DND-41 (cell line): ENCODE measurements at regions not wholly inside any gene's neighbourhood (a gene's known extent, or its start where the extent isn't known, plus 50 kb on each side); places are given as distances from the start of the nearest gene placed in this dataset.

ENCODE experiments used
- ATAC-seq: fragments of 200-7000 bp; cut with Tn5 transposase; 3 replicates; pipeline ENCODE4 v1.9.1; 2021; ENCODE audit warnings: low read depth; ENCODE audit not compliant: insufficient read depth
- DNase-seq: peaks from one replicate; pipeline ENCODE4 v3.0.0-alpha.2; 2020
- H2AFZ ChIP-seq: 2 replicates; pipeline ENCODE4 v1.6.0; 2012; ENCODE audit warnings: low read depth, low read length
- H3K27ac ChIP-seq: 2 replicates; pipeline ENCODE4 v1.5.1; 2012; ENCODE audit warnings: low read length, inconsistent platforms
- H3K27me3 ChIP-seq: fragments of 200-600 bp; sonication (generic); 2 replicates; pipeline ENCODE4 v1.6.0; 2012; ENCODE audit warnings: low read length, mild to moderate bottlenecking, inconsistent platforms; ENCODE audit not compliant: insufficient read depth, poor library complexity
- H3K36me3 ChIP-seq: 2 replicates; pipeline ENCODE4 v1.5.1; 2012; ENCODE audit warnings: low read length, inconsistent platforms; ENCODE audit not compliant: insufficient read depth
- H3K4me1 ChIP-seq: 2 replicates; pipeline ENCODE4 v1.5.1; 2012; ENCODE audit warnings: mild to moderate bottlenecking, low read length; ENCODE audit not compliant: insufficient read depth
- H3K4me2 ChIP-seq: 2 replicates; pipeline ENCODE4 v1.6.0; 2012; ENCODE audit warnings: mild to moderate bottlenecking, moderate library complexity, low read length, inconsistent platforms; ENCODE audit not compliant: insufficient read depth
- H3K4me3 ChIP-seq, 2 experiments: fragments of 200-600 bp in 1 of 2; shearing (Covaris generic) in 1 of 2; 2 replicates each; pipeline ENCODE4 v1.5.1; 2012 to 2016; ENCODE audit warnings: inconsistent platforms in 2 of 2, low read length in 2 of 2, mild to moderate bottlenecking in 2 of 2, low read depth in 1 of 2, moderate library complexity in 1 of 2
- H3K79me2 ChIP-seq: 2 replicates; pipeline ENCODE4 v1.6.0; 2012; ENCODE audit warnings: low read length, inconsistent platforms; ENCODE audit not compliant: insufficient read depth
- H3K9ac ChIP-seq: 2 replicates; pipeline ENCODE4 v1.6.0; 2012; ENCODE audit warnings: low read depth, mild to moderate bottlenecking, inconsistent platforms, low read length, moderate library complexity
- H3K9me3 ChIP-seq: 2 replicates; pipeline ENCODE4 v1.5.1; 2012; ENCODE audit warnings: low read length, moderate library complexity, mild to moderate bottlenecking, inconsistent platforms; ENCODE audit not compliant: insufficient read depth, severe bottlenecking
- H4K20me1 ChIP-seq: 2 replicates; pipeline ENCODE4 v1.6.0; 2012; ENCODE audit warnings: low read length; ENCODE audit not compliant: insufficient read depth
- EZH2 ChIP-seq: IDR thresholded peaks from 3 replicates; pipeline ENCODE4 v1.6.1; 2012; ENCODE audit warnings: borderline replicate concordance, low read depth, mild to moderate bottlenecking, moderate library complexity, low read length, inconsistent platforms; ENCODE audit not compliant: severe bottlenecking
- TF ChIP-seq, protein P1 (sequence below): IDR thresholded peaks from 2 replicates; pipeline ENCODE4 v1.5.1; 2012; ENCODE audit warnings: borderline replicate concordance, low read length, moderate library complexity, mild to moderate bottlenecking; ENCODE audit not compliant: poor library complexity, severe bottlenecking; ENCODE audit errors: extremely low read depth

DNA sequence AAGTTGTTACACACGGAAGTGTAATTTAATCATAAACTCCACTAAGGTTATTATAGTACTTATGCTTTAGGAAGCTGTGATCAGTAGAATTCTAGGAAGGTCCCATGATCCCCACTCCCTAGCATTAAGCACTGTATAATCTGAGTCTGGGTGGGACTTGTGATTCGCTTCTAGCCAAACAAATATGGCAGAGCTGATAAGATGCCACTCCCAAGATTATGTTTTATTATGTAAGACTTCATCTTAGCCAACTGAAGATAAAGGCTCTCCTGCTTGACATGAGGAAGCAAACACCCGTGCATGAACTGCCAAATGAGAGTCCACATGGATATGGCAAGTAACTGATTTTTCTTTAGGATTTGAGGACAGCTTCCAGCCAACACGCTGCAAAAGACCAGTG, 186.4 kb upstream of the NDST3 start:
- no peaks in the 10 kb centered on the region for H3K4me1 ChIP-seq
- H4K20me1 ChIP-seq: no peaks in the 10 kb centered on the region
- H3K79me2 ChIP-seq: no peaks in the 10 kb centered on the region
- H3K27me3 ChIP-seq: no peaks in the 10 kb centered on the region
- no peak overlapping the region for H3K9ac ChIP-seq
- H3K4me3 ChIP-seq: no peak overlapping the region
- H3K9me3 ChIP-seq: peaks cover 22% of the 10 kb centered on the region
- ATAC-seq: no peak
- H2AFZ ChIP-seq: no peak overlapping the region
- no peak overlapping the region for H3K27ac ChIP-seq
- H3K36me3 ChIP-seq: no peaks in the 10 kb centered on the region
- no peak for TF ChIP-seq EZH2
- TF ChIP-seq, protein P1, sequence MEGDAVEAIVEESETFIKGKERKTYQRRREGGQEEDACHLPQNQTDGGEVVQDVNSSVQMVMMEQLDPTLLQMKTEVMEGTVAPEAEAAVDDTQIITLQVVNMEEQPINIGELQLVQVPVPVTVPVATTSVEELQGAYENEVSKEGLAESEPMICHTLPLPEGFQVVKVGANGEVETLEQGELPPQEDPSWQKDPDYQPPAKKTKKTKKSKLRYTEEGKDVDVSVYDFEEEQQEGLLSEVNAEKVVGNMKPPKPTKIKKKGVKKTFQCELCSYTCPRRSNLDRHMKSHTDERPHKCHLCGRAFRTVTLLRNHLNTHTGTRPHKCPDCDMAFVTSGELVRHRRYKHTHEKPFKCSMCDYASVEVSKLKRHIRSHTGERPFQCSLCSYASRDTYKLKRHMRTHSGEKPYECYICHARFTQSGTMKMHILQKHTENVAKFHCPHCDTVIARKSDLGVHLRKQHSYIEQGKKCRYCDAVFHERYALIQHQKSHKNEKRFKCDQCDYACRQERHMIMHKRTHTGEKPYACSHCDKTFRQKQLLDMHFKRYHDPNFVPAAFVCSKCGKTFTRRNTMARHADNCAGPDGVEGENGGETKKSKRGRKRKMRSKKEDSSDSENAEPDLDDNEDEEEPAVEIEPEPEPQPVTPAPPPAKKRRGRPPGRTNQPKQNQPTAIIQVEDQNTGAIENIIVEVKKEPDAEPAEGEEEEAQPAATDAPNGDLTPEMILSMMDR: no peak
- H3K4me2 ChIP-seq: no peak overlapping the region
- no peak for DNase-seq

DNA sequence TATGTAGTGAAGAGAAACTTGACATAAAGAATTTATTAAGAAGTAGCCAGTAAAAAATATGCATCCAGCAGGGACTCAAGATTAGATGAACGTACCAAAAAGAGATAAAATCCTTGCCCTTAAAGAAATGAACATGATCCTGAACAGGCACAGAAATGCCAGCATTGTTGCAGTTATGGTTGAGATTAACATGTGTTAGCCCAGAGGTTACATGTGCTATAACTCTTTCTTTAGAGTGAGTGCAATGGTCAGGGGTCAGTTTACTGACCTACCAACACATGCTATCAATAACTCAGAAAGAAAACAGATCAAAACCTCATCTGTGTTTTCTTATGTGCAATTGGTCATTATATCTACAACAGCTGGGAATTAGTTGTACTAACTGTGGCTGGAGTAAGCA, 166.1 kb upstream of the NDST3 start:
- Histone ChIP-seq H3K4me2 (no peak overlapping the region), H3K9me3 (no peaks in the 10 kb centered on the region), H3K9ac (no peak overlapping the region), H3K79me2 (no peaks in the 10 kb centered on the region), H2AFZ (no peak overlapping the region; the same call in 1 of the 2 replicates), H3K4me1 (no peaks in the 10 kb centered on the region), H3K4me3 (no peak overlapping the region), H4K20me1 (no peaks in the 10 kb centered on the region), H3K27me3 (no peaks in the 10 kb centered on the region), H3K36me3 (no peaks in the 10 kb centered on the region), H3K27ac (no peak overlapping the region)
- TF ChIP-seq, protein P1: no peak
- no peak for TF ChIP-seq EZH2
- ATAC-seq: no peak
- DNase-seq: no peak

DNA sequence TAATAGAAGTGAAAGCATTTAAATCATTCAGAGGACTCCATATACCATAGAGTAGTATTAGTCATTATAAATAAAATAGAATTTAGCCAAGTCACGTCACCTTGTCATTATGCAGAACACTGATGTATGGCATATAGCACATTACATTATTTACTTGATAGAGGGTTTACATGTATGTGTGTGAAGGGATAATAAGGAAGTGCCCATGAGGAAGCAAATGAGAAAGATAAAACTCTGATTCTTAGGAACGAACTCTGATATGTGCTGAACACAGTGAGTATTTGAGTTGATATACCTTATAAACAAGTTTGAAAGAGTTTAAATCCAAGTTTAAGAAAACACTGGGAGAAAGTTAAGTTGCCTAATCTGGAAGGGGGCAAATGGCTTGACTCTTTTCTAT, 160.5 kb upstream of the NDST3 start:
- H3K9ac ChIP-seq: no peak overlapping the region
- DNase-seq (no peak), ATAC-seq (no peak)
- no peaks in the 10 kb centered on the region for H3K9me3 ChIP-seq
- H3K27ac ChIP-seq: no peak overlapping the region
- H3K4me3 ChIP-seq: no peak overlapping the region
- no peak for TF ChIP-seq EZH2
- TF ChIP-seq, protein P1: no peak
- no peaks in the 10 kb centered on the region for H4K20me1 ChIP-seq
- H3K4me2 ChIP-seq: no peak overlapping the region
- no peaks in the 10 kb centered on the region for H3K79me2 ChIP-seq
- H3K36me3 ChIP-seq: no peaks in the 10 kb centered on the region
- no peaks in the 10 kb centered on the region for H3K4me1 ChIP-seq
- H3K27me3 ChIP-seq: no peaks in the 10 kb centered on the region
- no peak overlapping the region for H2AFZ ChIP-seq

DNA sequence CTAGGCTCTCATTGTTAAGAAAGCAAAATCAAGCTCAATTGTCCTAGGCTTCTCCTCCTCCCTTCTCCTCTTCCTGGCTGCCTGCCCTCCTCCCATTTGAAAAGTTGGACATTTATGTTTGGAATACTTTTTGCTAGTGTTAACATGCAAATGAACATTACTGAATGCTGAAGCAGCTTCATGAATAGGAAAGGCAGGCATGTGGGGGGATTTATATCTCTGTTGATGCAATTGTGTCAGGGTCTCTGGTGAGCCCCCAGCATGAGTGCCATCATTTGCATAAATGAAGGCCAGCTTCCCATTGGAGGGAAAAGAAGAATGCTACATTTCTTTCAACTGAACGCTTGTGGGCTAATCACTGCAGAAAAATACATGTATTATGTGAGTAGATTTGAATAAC, 160.1 kb upstream of the NDST3 start:
- Histone ChIP-seq H3K4me1 (no peaks in the 10 kb centered on the region), H3K27ac (no peak overlapping the region), H3K79me2 (no peaks in the 10 kb centered on the region), H3K9ac (no peak overlapping the region), H3K4me3 (no peak overlapping the region), H2AFZ (no peak overlapping the region), H3K27me3 (no peaks in the 10 kb centered on the region), H3K4me2 (no peak overlapping the region), H3K9me3 (no peaks in the 10 kb centered on the region), H4K20me1 (no peaks in the 10 kb centered on the region), H3K36me3 (no peaks in the 10 kb centered on the region)
- DNase-seq (no peak), ATAC-seq (no peak)
- TF ChIP-seq, protein P1: no peak
- TF ChIP-seq EZH2: no peak
